ENCODE measurements at regions not wholly inside any gene's neighbourhood (a gene's known extent, or its start where the extent isn't known, plus 50 kb on each side); places are given as distances from the start of the nearest gene placed in this dataset.

DNA sequence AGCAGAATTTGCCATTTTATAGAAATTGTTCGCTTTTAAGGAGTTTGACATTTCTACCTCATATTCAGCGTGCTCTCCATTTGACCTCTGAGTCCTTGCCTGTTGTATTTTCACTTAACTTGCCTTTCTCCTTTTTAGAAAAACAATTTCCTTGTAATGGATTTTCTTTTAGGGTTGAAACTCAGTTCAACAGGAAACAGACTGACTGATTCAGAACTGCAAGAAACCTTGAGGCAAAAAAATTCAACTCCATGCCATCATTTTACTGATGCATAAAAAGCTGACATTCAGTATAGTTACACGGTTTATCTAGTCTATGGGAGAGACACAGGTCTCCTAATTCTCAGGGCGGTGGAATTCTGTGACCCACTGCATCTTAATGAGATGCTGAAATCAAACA, 59.8 kb downstream of the MRPS30 start:
- no peaks in the 10 kb centered on the region for H3K4me1 ChIP-seq
- no peak overlapping the region for H3K27ac ChIP-seq
- H3K36me3 ChIP-seq: no peaks in the 10 kb centered on the region
- TF ChIP-seq CTCF (IDR thresholded peaks at IDR 0.05) (no peak), POLR2A (IDR thresholded peaks at IDR 0.05) (no peak)
- H3K9me3 ChIP-seq: no peaks in the 10 kb centered on the region
- H3K4me3 ChIP-seq: no peak overlapping the region
- 61 to 69% (median 66%) methylated on average over 4 of the region's 4 CpGs for WGBS, 4 donors
- intact Hi-C loops (cut with DNase I): no loop called here
- no peaks in the 10 kb centered on the region for H3K27me3 ChIP-seq
- ATAC-seq (no peak), DNase-seq (no peak)

DNA sequence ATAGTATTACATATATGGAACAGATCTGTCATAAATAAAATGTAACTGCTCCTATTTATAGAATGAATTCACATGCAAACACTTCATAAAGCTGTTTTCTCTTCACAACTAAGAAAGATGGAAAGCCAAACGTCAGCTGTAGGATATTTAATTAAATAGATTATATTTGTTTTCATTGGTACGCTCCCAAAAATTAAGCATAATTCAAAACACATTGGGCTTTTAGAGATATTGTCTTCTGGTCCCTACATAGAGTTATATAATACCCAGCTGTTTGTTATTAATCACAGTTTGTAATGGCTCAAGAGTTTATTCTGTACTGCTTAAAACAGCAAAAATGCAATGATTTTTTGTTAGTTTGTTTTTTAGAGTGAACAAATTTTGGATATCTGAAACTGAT, 61.2 kb downstream of the MRPS30 start:
- no peaks in the 10 kb centered on the region for H3K9me3 ChIP-seq
- H3K36me3 ChIP-seq: no peaks in the 10 kb centered on the region
- DNase-seq: no peak
- H3K27ac ChIP-seq: no peak overlapping the region
- H3K4me3 ChIP-seq: no peak overlapping the region
- WGBS, 4 donors: 55 to 64% (median 59%) methylated on average over 2 of the region's 2 CpGs
- intact Hi-C loops (cut with DNase I): no loop called here
- no peak for ATAC-seq
- no peaks in the 10 kb centered on the region for H3K27me3 ChIP-seq
- no peaks in the 10 kb centered on the region for H3K4me1 ChIP-seq
- TF ChIP-seq CTCF (IDR thresholded peaks at IDR 0.05) (no peak), POLR2A (IDR thresholded peaks at IDR 0.05) (no peak)

- TF ChIP-seq CTCF (IDR thresholded peaks at IDR 0.05) (no peak), POLR2A (IDR thresholded peaks at IDR 0.05) (no peak)
- no peak for DNase-seq
Observed at GRCh38 chr5:44870430-44870829, 61.7 kb downstream of the MRPS30 start.

DNA sequence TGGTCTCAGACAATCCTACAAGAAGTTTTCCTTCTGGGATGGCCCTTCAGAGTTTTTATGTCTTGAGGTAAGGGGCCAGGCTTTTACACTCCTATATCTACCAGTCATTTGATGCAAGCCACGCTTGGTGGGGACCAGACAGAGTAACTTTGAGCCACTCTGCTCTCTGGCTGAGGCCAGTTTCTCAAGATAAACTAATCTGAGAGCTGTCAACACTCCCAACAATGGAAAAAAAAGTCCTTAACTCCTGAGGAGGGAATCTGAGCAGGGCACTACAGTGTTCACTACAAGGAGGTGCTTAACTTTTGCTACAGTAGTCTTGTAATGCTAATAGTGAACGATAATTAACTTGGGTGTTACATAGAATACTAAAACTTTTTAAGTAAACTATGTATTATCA, 62.7 kb downstream of the MRPS30 start:
- DNase-seq (no peak), ATAC-seq (no peak)
- Histone ChIP-seq H3K9me3 (no peaks in the 10 kb centered on the region), H3K27me3 (no peaks in the 10 kb centered on the region), H3K4me1 (no peaks in the 10 kb centered on the region), H3K36me3 (no peaks in the 10 kb centered on the region), H3K4me3 (no peak overlapping the region), H3K27ac (no peak overlapping the region)
- TF ChIP-seq CTCF (IDR thresholded peaks at IDR 0.05) (no peak), POLR2A (IDR thresholded peaks at IDR 0.05) (no peak)
- intact Hi-C loops (cut with DNase I): no loop called here
- WGBS, 4 donors: 21 to 36% (median 31%) methylated on average over 2 of the region's 2 CpGs

More at GRCh38 chr5:44870430-44870829, 61.7 kb downstream of the MRPS30 start:
- Histone ChIP-seq H3K36me3 (no peaks in the 10 kb centered on the region), H3K4me1 (no peaks in the 10 kb centered on the region), H3K27ac (no peak overlapping the region), H3K4me3 (no peak overlapping the region), H3K27me3 (no peaks in the 10 kb centered on the region), H3K9me3 (no peaks in the 10 kb centered on the region)
- intact Hi-C loops (cut with DNase I): no loop called here
- no peak for ATAC-seq

All from heart left ventricle (tissue), 16 donors.